HCT116 (cell line): ENCODE measurements at regions not wholly inside any gene's neighbourhood (a gene's known extent, or its start where the extent isn't known, plus 50 kb on each side); places are given as distances from the start of the nearest gene placed in this dataset.

Experiments
- ATAC-seq: fragments of 200-7000 bp; cut with Tn5 transposase; 2 replicates; pipeline ENCODE4 v1.9.1; 2020; ENCODE audit warnings: mild to moderate bottlenecking, moderate library complexity
- BruUV-seq: library from RNA; stranded (reverse); fragments of 400-500 nt; replicated peaks from 2 replicates; lab custom pipeline; 2021; lab: Mats Ljungman, UMichigan
- CTCF ChIA-PET: fragments of 300-600 bp; sonication (Branson Sonifier 250); formaldehyde crosslinking; loops from one replicate; lab custom pipeline; 2021; ENCODE audit warnings: antibody characterized with exemption; lab: Charles Lee
- POLR2A ChIA-PET: fragments of 300-600, 350-600 bp; sonication (Branson Sonifier 250); formaldehyde crosslinking; loops from one replicate; lab custom pipeline; 2021; ENCODE audit warnings: antibody characterized with exemption; lab: Charles Lee
- RAD21 ChIA-PET, 2 experiments: fragments of 300-600 bp; sonication (Branson Sonifier 250); formaldehyde crosslinking; loops; one replicate each; lab custom pipeline; 2023; ENCODE audit warnings: low total read pairs in 2 of 2; ENCODE audit not compliant: uncharacterized antibody in 2 of 2, unreplicated experiment in 2 of 2, low non-redundant PET in 1 of 2; lab: Charles Lee
- DNase-seq: peaks from one replicate; pipeline ENCODE4 v3.0.0-alpha.2; 2010; ENCODE audit warnings: low read depth, low spot score
- H2AFZ ChIP-seq: fragments of 200-600 bp; shearing (Covaris generic), sonication (generic); 2 replicates; pipeline ENCODE4 v1.6.1; 2017; ENCODE audit warnings: low read depth, mixed run types, mixed read lengths, antibody characterized with exemption, low read length; ENCODE audit not compliant: poor library complexity, severe bottlenecking
- H3K27ac ChIP-seq: 2 replicates; pipeline ENCODE4 v1.5.1; 2012; ENCODE audit warnings: low read depth, low read length
- H3K27me3 ChIP-seq: fragments of 200-600 bp; sonication (generic); 2 replicates; pipeline ENCODE4 v1.6.1; 2016; ENCODE audit warnings: mixed run types, low read length, mixed read lengths; ENCODE audit not compliant: insufficient read depth
- H3K36me3 ChIP-seq, 2 experiments: fragments of 200-500 bp in 1 of 2; fragments of 200-600 bp in 1 of 2; sonication (Bioruptor generic) in 1 of 2; sonication (generic) in 1 of 2; 2 replicates each; pipeline versions ENCODE4 v1.5.1 to v1.6.1; 2014 to 2016; ENCODE audit warnings: low read length in 2 of 2, inconsistent platforms in 1 of 2, mixed read lengths in 1 of 2, mixed run types in 1 of 2; ENCODE audit not compliant: insufficient read depth in 2 of 2, control insufficient read depth in 1 of 2
- H3K4me1 ChIP-seq, 2 experiments: fragments of 200-600 bp in 1 of 2; sonication (generic) in 1 of 2; 2 replicates each; pipeline versions ENCODE4 v1.5.1 to v1.6.1; 2012 to 2017; ENCODE audit warnings: low read length in 2 of 2, inconsistent platforms in 1 of 2, mild to moderate bottlenecking in 1 of 2, mixed read lengths in 1 of 2, mixed run types in 1 of 2, moderate library complexity in 1 of 2; ENCODE audit not compliant: insufficient read depth in 2 of 2, control insufficient read depth in 1 of 2
- H3K4me2 ChIP-seq: fragments of 200-600 bp; sonication (generic); 2 replicates; pipeline ENCODE4 v1.6.1; 2017; ENCODE audit warnings: mixed run types, low read length, mixed read lengths
- H3K4me3 ChIP-seq, 2 experiments: fragments of 200-600 bp in 1 of 2; sonication (generic) in 1 of 2; replicated peaks in 1 of 2; 2 replicates each; pipeline ENCODE4 v1.5.1; 2011 to 2016; ENCODE audit warnings: low read length in 2 of 2, control low read depth in 1 of 2, low read depth in 1 of 2, mild to moderate bottlenecking in 1 of 2, mixed read lengths in 1 of 2, mixed run types in 1 of 2
- H3K79me2 ChIP-seq: fragments of 200-600 bp; sonication (generic); 2 replicates; pipeline ENCODE4 v1.6.1; 2017; ENCODE audit warnings: mild to moderate bottlenecking, mixed run types, low read length, moderate library complexity, mixed read lengths; ENCODE audit not compliant: insufficient read depth
- H3K9ac ChIP-seq: fragments of 200-600 bp; sonication (generic); 2 replicates; pipeline ENCODE4 v1.6.1; 2016; ENCODE audit warnings: low read length, mixed read lengths
- H3K9me2 ChIP-seq: fragments of 200-600 bp; sonication (generic), shearing (Covaris generic); 2 replicates; pipeline ENCODE4 v1.6.1; 2017; ENCODE audit warnings: mixed run types, mild to moderate bottlenecking, moderate library complexity; ENCODE audit not compliant: insufficient read depth
- H3K9me3 ChIP-seq, 2 experiments: fragments of 200-500 bp in 1 of 2; fragments of 200-600 bp in 1 of 2; sonication (Bioruptor generic) in 1 of 2; sonication (generic) in 1 of 2; 2 replicates each; pipeline ENCODE4 v1.6.1; 2014 to 2017; ENCODE audit warnings: low read length in 2 of 2, mixed read lengths in 2 of 2, inconsistent platforms in 1 of 2, low read depth in 1 of 2, mild to moderate bottlenecking in 1 of 2, mixed run types in 1 of 2, moderate library complexity in 1 of 2; ENCODE audit not compliant: control insufficient read depth in 1 of 2, insufficient read depth in 1 of 2
- H4K20me1 ChIP-seq: fragments of 200-600 bp; sonication (generic), shearing (Covaris generic); 2 replicates; pipeline ENCODE4 v1.6.1; 2017; ENCODE audit warnings: mixed run types, mild to moderate bottlenecking, moderate library complexity; ENCODE audit not compliant: insufficient read depth
- CEBPB ChIP-seq: IDR thresholded peaks from 2 replicates; pipeline ENCODE4 v1.6.1; 2012; ENCODE audit warnings: low read depth
- EGR1 ChIP-seq: IDR thresholded peaks from 2 replicates; pipeline ENCODE4 v1.6.1; 2012; ENCODE audit warnings: low read depth
- ELF1 ChIP-seq: IDR thresholded peaks from 2 replicates; pipeline ENCODE4 v1.6.1; 2012; ENCODE audit warnings: low read depth, borderline replicate concordance
- EZH2 ChIP-seq: fragments of 200-600 bp; sonication (generic); IDR thresholded peaks from 2 replicates; pipeline ENCODE4 v1.6.1; 2017; ENCODE audit warnings: antibody characterized with exemption, mixed run types
- EZH2phosphoT487 ChIP-seq: fragments of 200-600 bp; IDR thresholded peaks from 2 replicates; pipeline ENCODE4 v1.6.1; 2018; ENCODE audit warnings: antibody characterized with exemption, borderline replicate concordance
- FOSL1 ChIP-seq: IDR thresholded peaks from 2 replicates; pipeline ENCODE4 v1.6.1; 2012; ENCODE audit warnings: low read depth
- POLR2A ChIP-seq: IDR thresholded peaks from 2 replicates; pipeline ENCODE4 v1.7.0; 2011; ENCODE audit warnings: borderline replicate concordance; ENCODE audit not compliant: insufficient read depth, insufficient read length; ENCODE audit errors: extremely low read depth
- REST ChIP-seq: IDR thresholded peaks from 2 replicates; pipeline ENCODE4 v1.6.1; 2012; ENCODE audit warnings: low read depth
- SIN3A ChIP-seq: IDR thresholded peaks from 2 replicates; pipeline ENCODE4 v1.6.1; 2012; ENCODE audit warnings: low read depth
- YY1 ChIP-seq: IDR thresholded peaks from 2 replicates; pipeline ENCODE4 v1.6.1; 2011; ENCODE audit warnings: low read length, low read depth, moderate library complexity, mild to moderate bottlenecking; ENCODE audit not compliant: insufficient replicate concordance; ENCODE audit errors: extremely low read depth
- ZBTB33 ChIP-seq: IDR thresholded peaks from 2 replicates; pipeline ENCODE4 v1.6.1; 2011; ENCODE audit warnings: mild to moderate bottlenecking, low read length, moderate library complexity; ENCODE audit not compliant: insufficient replicate concordance; ENCODE audit errors: extremely low read depth
- ZFX ChIP-seq: fragments of 450-650 bp; IDR thresholded peaks from 2 replicates; pipeline ENCODE4 v1.6.1; 2017
- intact Hi-C: fragments of 100-400 bp; cut with micrococcal nuclease; formaldehyde crosslinking; loops from 2 replicates; pipeline ENCODE4 v1.10.0; 2022

DNA sequence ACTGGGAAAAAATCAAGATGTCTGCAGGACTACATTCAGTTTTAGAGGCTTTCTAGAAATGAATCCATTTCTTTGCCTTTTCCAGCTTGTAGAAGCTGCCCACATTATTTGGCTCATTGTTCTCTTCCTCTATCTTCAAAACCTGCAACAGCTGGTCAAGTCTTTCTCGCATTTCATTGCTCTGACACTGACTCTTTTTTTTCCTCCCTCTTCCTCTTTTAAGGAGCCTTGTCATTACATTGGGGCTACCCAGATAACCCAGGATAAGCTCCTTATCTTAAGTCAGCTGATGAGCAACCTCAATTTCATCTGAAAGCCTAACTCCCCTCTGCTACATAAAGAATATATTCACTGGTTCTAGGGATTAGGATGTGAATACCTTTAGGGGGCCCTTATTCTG lies 53.2 kb upstream of the CEP162 start:
- Histone ChIP-seq H3K4me1 (no peaks in the 10 kb centered on the region), H3K9me2 (no peaks in the 10 kb centered on the region), H4K20me1 (no peaks in the 10 kb centered on the region), H2AFZ (no peak overlapping the region), H3K9me3 (no peaks in the 10 kb centered on the region), H3K27ac (no peak overlapping the region), H3K4me2 (no peak overlapping the region), H3K27me3 (peaks cover 13% of the 10 kb centered on the region; the same call in 1 of the 2 replicates), H3K9ac (no peak overlapping the region), H3K36me3 (no peaks in the 10 kb centered on the region), H3K4me3 (no peak overlapping the region), H3K79me2 (no peaks in the 10 kb centered on the region)
- no peak for TF ChIP-seq YY1
- no peak for TF ChIP-seq ZFX
- TF ChIP-seq SIN3A, result no peak
- TF ChIP-seq CEBPB, result no peak
- TF ChIP-seq FOSL1, result no peak
- TF ChIP-seq REST, result no peak
- no peak for TF ChIP-seq EZH2
- no peak for TF ChIP-seq ELF1
- no peak for TF ChIP-seq ZBTB33
- TF ChIP-seq EGR1, result no peak
- no peak for TF ChIP-seq EZH2phosphoT487
- TF ChIP-seq POLR2A, result no peak
- POLR2A ChIA-PET, result no interaction called here
- CTCF ChIA-PET, result no interaction called here
- ATAC-seq (no peak), DNase-seq (no peak)
- RAD21 ChIA-PET, result no interaction called here
- no TSS peak for BruUV-seq
- intact Hi-C loops, result no loop called here
